DOHH2 (cell line): ENCODE measurements at regions not wholly inside any gene's neighbourhood (a gene's known extent, or its start where the extent isn't known, plus 50 kb on each side); places are given as distances from the start of the nearest gene placed in this dataset.

Experiments used
- CTCF ChIP-seq: fragments of 200-600 bp; sonication (generic); IDR thresholded peaks from one replicate; pipeline ENCODE4 v1.5.1; 2014; ENCODE audit warnings: antibody characterized with exemption, mild to moderate bottlenecking, low read depth, low read length; ENCODE audit not compliant: poor library complexity, severe bottlenecking
- EZH2phosphoT487 ChIP-seq: fragments of 200-600 bp; sonication (generic); IDR thresholded peaks from 2 replicates; pipeline ENCODE4 v1.6.1; 2017; ENCODE audit warnings: borderline replicate concordance, mild to moderate bottlenecking, antibody characterized with exemption, low read length, moderate library complexity, mixed read lengths

- TF ChIP-seq CTCF = no peak
- TF ChIP-seq EZH2phosphoT487 = no peak
Measured at GRCh38 chr21:29424728-29425127, 126.0 kb downstream of the BACH1 start.
